HEK293 (cell line): ENCODE measurements at regions not wholly inside any gene's neighbourhood (a gene's known extent, or its start where the extent isn't known, plus 50 kb on each side); places are given as distances from the start of the nearest gene placed in this dataset.

Experiments used
- CTCF ChIA-PET: fragments of 350-600 bp; formaldehyde crosslinking; extraction: SDS; loops from one replicate; lab custom pipeline; 2021; ENCODE audit warnings: antibody characterized with exemption; lab: Yijun Ruan, JAX
- POLR2A ChIA-PET: fragments of 300-600 bp; formaldehyde crosslinking; extraction: SDS; loops from one replicate; lab custom pipeline; 2020; ENCODE audit warnings: antibody characterized with exemption, inconsistent platforms; lab: Yijun Ruan, JAX
- H3K27ac ChIP-seq: fragments of 200-500 bp; sonication (Bioruptor generic); 2 replicates; pipeline ENCODE4 v1.5.1; 2014; ENCODE audit warnings: low read depth, low read length, control low read depth, inconsistent platforms; ENCODE audit errors: extremely low read depth
- H3K36me3 ChIP-seq, 2 experiments: fragments of 200-500 bp in 1 of 2; sonication (Bioruptor generic) in 1 of 2; 1 replicate in 1 of 2; 2 replicates in 1 of 2; pipeline ENCODE4 v1.5.1; 2014 to 2017; ENCODE audit warnings: inconsistent platforms in 2 of 2, low read length in 2 of 2; ENCODE audit not compliant: control insufficient read depth in 2 of 2, insufficient read depth in 1 of 2
- H3K4me1 ChIP-seq: fragments of 200-500 bp; sonication (Bioruptor generic); 2 replicates; pipeline ENCODE4 v1.5.1; 2014; ENCODE audit warnings: mild to moderate bottlenecking, low read length, inconsistent platforms; ENCODE audit not compliant: control insufficient read depth, insufficient read depth
- H3K4me3 ChIP-seq: 2 replicates; pipeline ENCODE4 v1.5.1; 2011; ENCODE audit warnings: low read depth, mild to moderate bottlenecking, control low read depth, low read length, moderate library complexity
- H3K9me3 ChIP-seq: fragments of 200-500 bp; sonication (Bioruptor generic); 2 replicates; pipeline ENCODE4 v1.5.1; 2014; ENCODE audit warnings: low read depth, low read length, inconsistent platforms; ENCODE audit not compliant: control insufficient read depth, insufficient read depth
- GLI2 ChIP-seq: fragments of 450-650 bp; formaldehyde crosslinking; IDR thresholded peaks from 2 replicates; pipeline ENCODE4; 2017; ENCODE audit warnings: missing biosample characterization, missing genetic modification characterization, low read depth, borderline replicate concordance
- KLF16 ChIP-seq: fragments of 450-650 bp; formaldehyde crosslinking; IDR thresholded peaks from 2 replicates; pipeline ENCODE4 v1.5.1; 2017; ENCODE audit warnings: missing biosample characterization, missing genetic modification characterization
- KLF9 ChIP-seq: fragments of 450-650 bp; formaldehyde crosslinking; IDR thresholded peaks from 2 replicates; pipeline ENCODE4 v1.5.1; 2016; ENCODE audit warnings: missing biosample characterization, missing genetic modification characterization, low read depth
- ZBTB48 ChIP-seq: fragments of 450-650 bp; formaldehyde crosslinking; IDR thresholded peaks from 2 replicates; pipeline ENCODE4 v1.5.1; 2016; ENCODE audit warnings: missing biosample characterization, missing genetic modification characterization
- ZNF16 ChIP-seq: fragments of 450-650 bp; formaldehyde crosslinking; IDR thresholded peaks from 2 replicates; pipeline ENCODE4 v1.5.1; 2016; ENCODE audit warnings: low read depth, missing biosample characterization, missing genetic modification characterization
- ZNF211 ChIP-seq: fragments of 450-650 bp; formaldehyde crosslinking; IDR thresholded peaks from 2 replicates; pipeline ENCODE4 v1.5.1; 2016; ENCODE audit warnings: low read depth, missing biosample characterization, missing genetic modification characterization
- ZNF248 ChIP-seq: fragments of 450-650 bp; formaldehyde crosslinking; IDR thresholded peaks from 2 replicates; pipeline ENCODE4 v1.5.1; 2017; ENCODE audit warnings: missing biosample characterization, missing genetic modification characterization
- ZNF292 ChIP-seq: fragments of 450-650 bp; formaldehyde crosslinking; IDR thresholded peaks from 2 replicates; pipeline ENCODE4 v1.5.1; 2016; ENCODE audit warnings: low read depth, missing biosample characterization, missing genetic modification characterization, borderline replicate concordance
- ZNF350 ChIP-seq: fragments of 450-650 bp; formaldehyde crosslinking; IDR thresholded peaks from 2 replicates; pipeline ENCODE4 v1.5.0; 2017; ENCODE audit warnings: missing biosample characterization, mild to moderate bottlenecking, missing genetic modification characterization
- ZNF529 ChIP-seq: fragments of 450-650 bp; formaldehyde crosslinking; IDR thresholded peaks from 2 replicates; pipeline ENCODE4 v1.5.1; 2017; ENCODE audit warnings: missing genetic modification characterization, missing biosample characterization; ENCODE audit not compliant: insufficient replicate concordance
- ZNF558 ChIP-seq: fragments of 450-650 bp; formaldehyde crosslinking; IDR thresholded peaks from 2 replicates; pipeline ENCODE4 v1.5.1; 2016; ENCODE audit warnings: missing biosample characterization, missing genetic modification characterization
- ZNF658 ChIP-seq: fragments of 450-650 bp; formaldehyde crosslinking; IDR thresholded peaks from 2 replicates; pipeline ENCODE4; 2016; ENCODE audit warnings: missing biosample characterization, missing genetic modification characterization
- ZNF792 ChIP-seq: fragments of 450-650 bp; formaldehyde crosslinking; IDR thresholded peaks from 2 replicates; pipeline ENCODE4 v1.5.1; 2016; ENCODE audit warnings: missing biosample characterization, missing genetic modification characterization
- ZNF843 ChIP-seq: fragments of 450-650 bp; formaldehyde crosslinking; IDR thresholded peaks from 2 replicates; pipeline ENCODE4 v1.5.1; 2016; ENCODE audit warnings: missing biosample characterization, missing genetic modification characterization
- TF ChIP-seq, protein P1 (sequence below): fragments of 450-650 bp; formaldehyde crosslinking; IDR thresholded peaks from 2 replicates; pipeline ENCODE4 v1.5.1; 2016; ENCODE audit warnings: missing biosample characterization, missing genetic modification characterization
- TF ChIP-seq, protein P2 (sequence below): fragments of 450-650 bp; formaldehyde crosslinking; IDR thresholded peaks from 2 replicates; pipeline ENCODE4 v1.5.1; 2016; ENCODE audit warnings: missing biosample characterization, missing genetic modification characterization, borderline replicate concordance
- TF ChIP-seq, protein P3 (sequence below): fragments of 450-650 bp; formaldehyde crosslinking; IDR thresholded peaks from 2 replicates; pipeline ENCODE4 v1.5.1; 2016; ENCODE audit warnings: missing biosample characterization, missing genetic modification characterization

DNA sequence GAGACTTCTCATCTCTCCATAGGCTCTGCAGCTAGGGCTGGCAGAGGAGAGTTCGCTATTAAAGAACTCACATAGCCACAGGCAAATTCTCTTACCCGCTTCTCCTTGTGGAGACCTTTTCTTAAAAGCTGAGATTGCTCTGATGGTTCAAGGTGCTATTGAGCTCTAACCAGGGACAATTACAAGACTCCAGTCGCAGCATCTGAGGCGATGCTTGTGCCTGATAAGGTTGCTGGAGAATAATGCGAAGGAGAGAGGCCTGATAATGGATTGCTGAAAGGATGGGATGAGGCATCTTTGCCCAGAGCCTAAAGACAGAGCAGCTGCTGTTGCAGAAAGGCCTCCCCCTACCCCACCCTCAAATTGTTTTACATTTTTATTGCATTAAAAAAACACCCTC lies 244.5 kb upstream of the SOX14 start:
- ChIA-PET POLR2A (no interaction called here), CTCF (no interaction called here)
- no peak overlapping the region for H3K4me3 ChIP-seq
- no peak for TF ChIP-seq ZNF792
- no peak for TF ChIP-seq GLI2
- no peaks in the 10 kb centered on the region for H3K36me3 ChIP-seq
- H3K27ac ChIP-seq, result no peak overlapping the region
- no peaks in the 10 kb centered on the region for H3K9me3 ChIP-seq
- H3K4me1 ChIP-seq, result no peaks in the 10 kb centered on the region

DNA sequence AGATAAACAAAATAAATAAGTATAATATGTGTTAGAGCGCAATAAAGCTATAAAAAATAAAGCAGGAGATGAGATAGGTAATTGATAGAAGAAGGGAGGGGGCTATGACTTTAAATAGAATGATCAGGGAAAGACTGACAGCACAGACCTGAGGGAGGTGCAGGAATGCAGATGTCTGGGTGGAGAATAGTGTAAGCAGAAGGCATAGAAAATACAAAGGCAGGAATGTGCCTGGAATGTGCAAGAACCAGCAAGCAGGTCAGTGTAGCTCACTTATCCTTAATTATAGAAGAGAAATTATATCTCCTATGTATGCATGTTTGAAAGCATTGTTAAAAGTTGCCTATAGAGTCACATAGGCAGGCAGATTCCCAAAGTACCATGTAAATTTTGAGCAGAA lies 239.4 kb upstream of the SOX14 start:
- Histone ChIP-seq H3K4me1 (no peaks in the 10 kb centered on the region), H3K27ac (no peak overlapping the region), H3K4me3 (no peak overlapping the region), H3K36me3 (no peaks in the 10 kb centered on the region), H3K9me3 (no peaks in the 10 kb centered on the region)
- ChIA-PET POLR2A (no interaction called here), CTCF (no interaction called here)
- TF ChIP-seq ZNF292 (no peak), ZBTB48 (tag by site-specific recombination) (no peak)

DNA sequence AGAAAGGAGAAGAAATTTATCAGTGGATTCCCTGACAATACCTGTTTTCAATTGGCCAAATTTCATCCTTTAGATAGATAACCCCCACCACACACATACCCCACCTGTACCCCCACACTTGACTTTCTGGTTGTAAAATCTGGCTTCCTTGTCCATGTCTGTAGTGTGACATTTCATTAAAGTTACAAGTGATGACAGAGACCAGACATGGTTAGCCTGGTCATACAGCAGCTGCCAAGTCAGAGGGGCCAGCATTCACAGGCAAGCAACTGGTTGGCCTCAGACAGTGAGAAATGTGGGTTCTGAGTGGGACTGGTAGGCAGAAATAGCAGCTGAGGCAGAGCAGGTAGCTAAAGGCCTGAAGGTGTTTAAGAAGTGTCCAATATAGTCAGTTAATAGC lies 238.6 kb upstream of the SOX14 start:
- H3K9me3 ChIP-seq, result no peaks in the 10 kb centered on the region
- CTCF ChIA-PET, result interaction anchor here (0.6 kb wide), 1 partner anchor 40 kb away, joined by 3 read pairs; no protein-coding TSS in a partner anchor
- H3K4me3 ChIP-seq, result no peak overlapping the region
- no peak overlapping the region for H3K27ac ChIP-seq
- H3K4me1 ChIP-seq, result no peaks in the 10 kb centered on the region
- TF ChIP-seq ZNF248 (tag by site-specific recombination) (no peak), KLF9 (tag by site-specific recombination) (no peak), KLF16 (tag by site-specific recombination) (no peak)
- POLR2A ChIA-PET, result no interaction called here
- H3K36me3 ChIP-seq, result no peaks in the 10 kb centered on the region

DNA sequence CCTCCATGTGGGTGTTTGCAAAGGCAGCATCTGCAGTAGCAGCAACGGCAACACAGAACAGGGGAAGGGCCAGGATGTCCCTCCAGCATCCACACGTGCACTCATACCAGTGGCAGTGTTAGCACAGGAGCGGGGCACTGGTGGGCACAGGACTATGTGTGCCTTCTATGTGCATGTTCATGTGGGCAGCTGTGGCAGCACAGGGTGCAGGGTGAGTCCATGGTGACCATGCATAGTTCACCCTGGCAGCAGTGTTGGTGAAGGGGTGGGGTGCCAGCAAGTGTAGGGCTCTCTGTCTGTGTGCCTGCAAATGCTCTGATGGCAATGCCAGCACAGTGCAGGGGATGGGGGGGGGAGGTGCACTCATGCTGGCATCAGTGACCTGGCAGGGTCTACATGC lies 222.1 kb upstream of the SOX14 start:
- no peaks in the 10 kb centered on the region for H3K4me1 ChIP-seq
- H3K4me3 ChIP-seq, result no peak overlapping the region
- POLR2A ChIA-PET, result no interaction called here
- no peaks in the 10 kb centered on the region for H3K9me3 ChIP-seq
- no peak overlapping the region for H3K27ac ChIP-seq
- TF ChIP-seq, protein P1, sequence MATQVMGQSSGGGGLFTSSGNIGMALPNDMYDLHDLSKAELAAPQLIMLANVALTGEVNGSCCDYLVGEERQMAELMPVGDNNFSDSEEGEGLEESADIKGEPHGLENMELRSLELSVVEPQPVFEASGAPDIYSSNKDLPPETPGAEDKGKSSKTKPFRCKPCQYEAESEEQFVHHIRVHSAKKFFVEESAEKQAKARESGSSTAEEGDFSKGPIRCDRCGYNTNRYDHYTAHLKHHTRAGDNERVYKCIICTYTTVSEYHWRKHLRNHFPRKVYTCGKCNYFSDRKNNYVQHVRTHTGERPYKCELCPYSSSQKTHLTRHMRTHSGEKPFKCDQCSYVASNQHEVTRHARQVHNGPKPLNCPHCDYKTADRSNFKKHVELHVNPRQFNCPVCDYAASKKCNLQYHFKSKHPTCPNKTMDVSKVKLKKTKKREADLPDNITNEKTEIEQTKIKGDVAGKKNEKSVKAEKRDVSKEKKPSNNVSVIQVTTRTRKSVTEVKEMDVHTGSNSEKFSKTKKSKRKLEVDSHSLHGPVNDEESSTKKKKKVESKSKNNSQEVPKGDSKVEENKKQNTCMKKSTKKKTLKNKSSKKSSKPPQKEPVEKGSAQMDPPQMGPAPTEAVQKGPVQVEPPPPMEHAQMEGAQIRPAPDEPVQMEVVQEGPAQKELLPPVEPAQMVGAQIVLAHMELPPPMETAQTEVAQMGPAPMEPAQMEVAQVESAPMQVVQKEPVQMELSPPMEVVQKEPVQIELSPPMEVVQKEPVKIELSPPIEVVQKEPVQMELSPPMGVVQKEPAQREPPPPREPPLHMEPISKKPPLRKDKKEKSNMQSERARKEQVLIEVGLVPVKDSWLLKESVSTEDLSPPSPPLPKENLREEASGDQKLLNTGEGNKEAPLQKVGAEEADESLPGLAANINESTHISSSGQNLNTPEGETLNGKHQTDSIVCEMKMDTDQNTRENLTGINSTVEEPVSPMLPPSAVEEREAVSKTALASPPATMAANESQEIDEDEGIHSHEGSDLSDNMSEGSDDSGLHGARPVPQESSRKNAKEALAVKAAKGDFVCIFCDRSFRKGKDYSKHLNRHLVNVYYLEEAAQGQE, result no peak
- no peak for TF ChIP-seq ZNF350 (tag by site-specific recombination)
- TF ChIP-seq ZNF16 (tag by site-specific recombination), result no peak
- H3K36me3 ChIP-seq, result no peaks in the 10 kb centered on the region
- CTCF ChIA-PET, result no interaction called here

DNA sequence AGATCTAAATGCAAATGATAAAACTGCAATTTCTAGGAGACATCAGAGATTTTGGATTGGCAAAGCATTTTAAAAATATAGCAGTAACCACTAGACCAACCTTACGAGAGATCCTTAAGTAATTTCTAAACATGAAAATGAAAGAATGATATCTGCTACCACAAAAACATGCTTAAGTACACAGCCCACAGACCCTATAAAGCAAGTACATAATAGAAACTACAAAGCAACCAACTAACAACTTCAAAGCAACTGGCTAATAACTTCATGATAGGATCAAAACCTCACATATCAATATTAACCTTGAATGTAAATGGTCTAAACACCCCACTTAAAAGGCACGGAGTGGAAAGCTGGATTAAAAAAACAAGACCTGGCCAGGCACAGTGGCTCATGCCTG lies 209.9 kb upstream of the SOX14 start:
- Histone ChIP-seq H3K36me3 (no peaks in the 10 kb centered on the region), H3K9me3 (no peaks in the 10 kb centered on the region), H3K27ac (no peak overlapping the region), H3K4me1 (no peaks in the 10 kb centered on the region), H3K4me3 (no peak overlapping the region)
- ChIA-PET CTCF (no interaction called here), POLR2A (no interaction called here)
- TF ChIP-seq ZNF529 (tag by site-specific recombination) (no peak), ZNF658 (tag by site-specific recombination) (no peak), ZNF558 (tag by site-specific recombination) (no peak), ZNF211 (no peak), ZNF843 (tag by site-specific recombination) (no peak)
- TF ChIP-seq, protein P2, sequence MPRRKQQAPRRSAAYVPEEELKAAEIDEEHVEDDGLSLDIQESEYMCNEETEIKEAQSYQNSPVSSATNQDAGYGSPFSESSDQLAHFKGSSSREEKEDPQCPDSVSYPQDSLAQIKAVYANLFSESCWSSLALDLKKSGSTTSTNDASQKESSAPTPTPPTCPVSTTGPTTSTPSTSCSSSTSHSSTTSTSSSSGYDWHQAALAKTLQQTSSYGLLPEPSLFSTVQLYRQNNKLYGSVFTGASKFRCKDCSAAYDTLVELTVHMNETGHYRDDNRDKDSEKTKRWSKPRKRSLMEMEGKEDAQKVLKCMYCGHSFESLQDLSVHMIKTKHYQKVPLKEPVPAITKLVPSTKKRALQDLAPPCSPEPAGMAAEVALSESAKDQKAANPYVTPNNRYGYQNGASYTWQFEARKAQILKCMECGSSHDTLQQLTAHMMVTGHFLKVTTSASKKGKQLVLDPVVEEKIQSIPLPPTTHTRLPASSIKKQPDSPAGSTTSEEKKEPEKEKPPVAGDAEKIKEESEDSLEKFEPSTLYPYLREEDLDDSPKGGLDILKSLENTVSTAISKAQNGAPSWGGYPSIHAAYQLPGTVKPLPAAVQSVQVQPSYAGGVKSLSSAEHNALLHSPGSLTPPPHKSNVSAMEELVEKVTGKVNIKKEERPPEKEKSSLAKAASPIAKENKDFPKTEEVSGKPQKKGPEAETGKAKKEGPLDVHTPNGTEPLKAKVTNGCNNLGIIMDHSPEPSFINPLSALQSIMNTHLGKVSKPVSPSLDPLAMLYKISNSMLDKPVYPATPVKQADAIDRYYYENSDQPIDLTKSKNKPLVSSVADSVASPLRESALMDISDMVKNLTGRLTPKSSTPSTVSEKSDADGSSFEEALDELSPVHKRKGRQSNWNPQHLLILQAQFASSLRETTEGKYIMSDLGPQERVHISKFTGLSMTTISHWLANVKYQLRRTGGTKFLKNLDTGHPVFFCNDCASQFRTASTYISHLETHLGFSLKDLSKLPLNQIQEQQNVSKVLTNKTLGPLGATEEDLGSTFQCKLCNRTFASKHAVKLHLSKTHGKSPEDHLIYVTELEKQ, result no peak
- TF ChIP-seq, protein P3, sequence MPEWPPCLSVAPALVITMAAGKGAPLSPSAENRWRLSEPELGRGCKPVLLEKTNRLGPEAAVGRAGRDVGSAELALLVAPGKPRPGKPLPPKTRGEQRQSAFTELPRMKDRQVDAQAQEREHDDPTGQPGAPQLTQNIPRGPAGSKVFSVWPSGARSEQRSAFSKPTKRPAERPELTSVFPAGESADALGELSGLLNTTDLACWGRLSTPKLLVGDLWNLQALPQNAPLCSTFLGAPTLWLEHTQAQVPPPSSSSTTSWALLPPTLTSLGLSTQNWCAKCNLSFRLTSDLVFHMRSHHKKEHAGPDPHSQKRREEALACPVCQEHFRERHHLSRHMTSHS (tag by site-specific recombination), result no peak
